DND-41 (cell line): ENCODE measurements at regions not wholly inside any gene's neighbourhood (a gene's known extent, or its start where the extent isn't known, plus 50 kb on each side); places are given as distances from the start of the nearest gene placed in this dataset.

ENCODE experiments used
- ATAC-seq: fragments of 200-7000 bp; cut with Tn5 transposase; 3 replicates; pipeline ENCODE4 v1.9.1; 2021; ENCODE audit warnings: low read depth; ENCODE audit not compliant: insufficient read depth
- DNase-seq: peaks from one replicate; pipeline ENCODE4 v3.0.0-alpha.2; 2020
- H2AFZ ChIP-seq: 2 replicates; pipeline ENCODE4 v1.6.0; 2012; ENCODE audit warnings: low read depth, low read length
- H3K27ac ChIP-seq: 2 replicates; pipeline ENCODE4 v1.5.1; 2012; ENCODE audit warnings: low read length, inconsistent platforms
- H3K27me3 ChIP-seq: fragments of 200-600 bp; sonication (generic); 2 replicates; pipeline ENCODE4 v1.6.0; 2012; ENCODE audit warnings: low read length, mild to moderate bottlenecking, inconsistent platforms; ENCODE audit not compliant: insufficient read depth, poor library complexity
- H3K36me3 ChIP-seq: 2 replicates; pipeline ENCODE4 v1.5.1; 2012; ENCODE audit warnings: low read length, inconsistent platforms; ENCODE audit not compliant: insufficient read depth
- H3K4me1 ChIP-seq: 2 replicates; pipeline ENCODE4 v1.5.1; 2012; ENCODE audit warnings: mild to moderate bottlenecking, low read length; ENCODE audit not compliant: insufficient read depth
- H3K4me2 ChIP-seq: 2 replicates; pipeline ENCODE4 v1.6.0; 2012; ENCODE audit warnings: mild to moderate bottlenecking, moderate library complexity, low read length, inconsistent platforms; ENCODE audit not compliant: insufficient read depth
- H3K4me3 ChIP-seq, 2 experiments: fragments of 200-600 bp in 1 of 2; shearing (Covaris generic) in 1 of 2; 2 replicates each; pipeline ENCODE4 v1.5.1; 2012 to 2016; ENCODE audit warnings: inconsistent platforms in 2 of 2, low read length in 2 of 2, mild to moderate bottlenecking in 2 of 2, low read depth in 1 of 2, moderate library complexity in 1 of 2
- H3K79me2 ChIP-seq: 2 replicates; pipeline ENCODE4 v1.6.0; 2012; ENCODE audit warnings: low read length, inconsistent platforms; ENCODE audit not compliant: insufficient read depth
- H3K9ac ChIP-seq: 2 replicates; pipeline ENCODE4 v1.6.0; 2012; ENCODE audit warnings: low read depth, mild to moderate bottlenecking, inconsistent platforms, low read length, moderate library complexity
- H3K9me3 ChIP-seq: 2 replicates; pipeline ENCODE4 v1.5.1; 2012; ENCODE audit warnings: low read length, moderate library complexity, mild to moderate bottlenecking, inconsistent platforms; ENCODE audit not compliant: insufficient read depth, severe bottlenecking
- H4K20me1 ChIP-seq: 2 replicates; pipeline ENCODE4 v1.6.0; 2012; ENCODE audit warnings: low read length; ENCODE audit not compliant: insufficient read depth
- CTCF ChIP-seq: IDR thresholded peaks from 2 replicates; pipeline ENCODE4 v1.5.1; 2012; ENCODE audit warnings: borderline replicate concordance, low read length, moderate library complexity, mild to moderate bottlenecking; ENCODE audit not compliant: poor library complexity, severe bottlenecking; ENCODE audit errors: extremely low read depth
- EZH2 ChIP-seq: IDR thresholded peaks from 3 replicates; pipeline ENCODE4 v1.6.1; 2012; ENCODE audit warnings: borderline replicate concordance, low read depth, mild to moderate bottlenecking, moderate library complexity, low read length, inconsistent platforms; ENCODE audit not compliant: severe bottlenecking

GRCh38 chr14:94907626-94908261 is 137.8 kb upstream of the GSC start:
- no peak for DNase-seq
- TF ChIP-seq EZH2 (no peak), CTCF (no peak)
- Histone ChIP-seq H3K4me1 (no peaks in the 10 kb centered on the region), H2AFZ (no peak overlapping the region), H3K27ac (no peak overlapping the region), H3K4me2 (no peak overlapping the region), H3K9ac (no peak overlapping the region), H3K4me3 (no peak overlapping the region), H4K20me1 (no peaks in the 10 kb centered on the region), H3K27me3 (no peaks in the 10 kb centered on the region), H3K36me3 (no peaks in the 10 kb centered on the region), H3K9me3 (peaks cover 3% of the 10 kb centered on the region), H3K79me2 (no peaks in the 10 kb centered on the region)
- no peak for ATAC-seq

GRCh38 chr14:94906991-94907587 is 137.2 kb upstream of the GSC start:
- Histone ChIP-seq H3K4me2 (no peak overlapping the region), H3K9me3 (peaks cover 3% of the 10 kb centered on the region), H3K4me3 (no peak overlapping the region), H2AFZ (no peak overlapping the region), H3K36me3 (no peaks in the 10 kb centered on the region), H3K4me1 (no peaks in the 10 kb centered on the region), H3K27ac (no peak overlapping the region), H3K79me2 (no peaks in the 10 kb centered on the region), H3K9ac (no peak overlapping the region), H4K20me1 (no peaks in the 10 kb centered on the region), H3K27me3 (no peaks in the 10 kb centered on the region)
- TF ChIP-seq EZH2 (no peak), CTCF (no peak)
- no peak for ATAC-seq
- no peak for DNase-seq

GRCh38 chr14:94906577-94906976 is 136.7 kb upstream of the GSC start:
- TF ChIP-seq CTCF: no peak
- no peak for TF ChIP-seq EZH2
- DNase-seq: no peak
- no peak overlapping the region for H3K4me3 ChIP-seq
- ATAC-seq: no peak
- H3K79me2 ChIP-seq: no peaks in the 10 kb centered on the region
- no peaks in the 10 kb centered on the region for H3K36me3 ChIP-seq
- no peak overlapping the region for H3K27ac ChIP-seq
- H3K9me3 ChIP-seq: peaks cover 3% of the 10 kb centered on the region
- H3K4me1 ChIP-seq: no peaks in the 10 kb centered on the region
- no peak overlapping the region for H2AFZ ChIP-seq
- no peaks in the 10 kb centered on the region for H4K20me1 ChIP-seq
- no peak overlapping the region for H3K9ac ChIP-seq
- no peaks in the 10 kb centered on the region for H3K27me3 ChIP-seq
- H3K4me2 ChIP-seq: no peak overlapping the region
